H9 (cell line): ENCODE measurements at regions not wholly inside any gene's neighbourhood (a gene's known extent, or its start where the extent isn't known, plus 50 kb on each side); places are given as distances from the start of the nearest gene placed in this dataset.

ENCODE experiments used
- DNase-seq: peaks from one replicate; pipeline ENCODE4 v3.0.0-alpha.2; 2017
- H2AFZ ChIP-seq: one replicate; pipeline ENCODE4 v1.6.1; 2013; ENCODE audit warnings: mild to moderate bottlenecking, low read length, control low read depth, moderate library complexity
- H2AK5ac ChIP-seq: 2 replicates; pipeline ENCODE4 v1.6.1; 2013; ENCODE audit warnings: low read length, control low read depth, mixed read lengths; ENCODE audit not compliant: insufficient read length
- H2BK120ac ChIP-seq: one replicate; pipeline ENCODE4 v1.6.1; 2013; ENCODE audit warnings: low read depth, mild to moderate bottlenecking, low read length, control low read depth, inconsistent platforms; ENCODE audit not compliant: poor library complexity, severe bottlenecking
- H2BK12ac ChIP-seq: 2 replicates; pipeline ENCODE4 v1.6.1; 2013; ENCODE audit warnings: low read length, control low read depth, mixed read lengths, low read depth; ENCODE audit not compliant: insufficient read length
- H2BK15ac ChIP-seq: 2 replicates; pipeline ENCODE4 v1.6.1; 2013; ENCODE audit warnings: low read depth, low read length, control low read depth
- H2BK20ac ChIP-seq: one replicate; pipeline ENCODE4 v1.6.1; 2013; ENCODE audit warnings: low read depth, mild to moderate bottlenecking, low read length, control low read depth, inconsistent platforms; ENCODE audit not compliant: poor library complexity, severe bottlenecking
- H2BK5ac ChIP-seq: 2 replicates; pipeline ENCODE4 v1.6.1; 2013; ENCODE audit warnings: low read length, control low read depth, mixed read lengths; ENCODE audit not compliant: insufficient read length
- H3K14ac ChIP-seq: 2 replicates; pipeline ENCODE4 v1.6.1; 2013; ENCODE audit warnings: low read length, control low read depth; ENCODE audit not compliant: insufficient read depth
- H3K18ac ChIP-seq: 2 replicates; pipeline ENCODE4 v1.6.1; 2013; ENCODE audit warnings: low read depth, mild to moderate bottlenecking, mixed read lengths, low read length, control low read depth; ENCODE audit not compliant: insufficient read length
- H3K23ac ChIP-seq: 2 replicates; pipeline ENCODE4 v1.6.1; 2013; ENCODE audit warnings: low read length, control low read depth, mixed read lengths, low read depth; ENCODE audit not compliant: insufficient read length
- H3K23me2 ChIP-seq: 2 replicates; pipeline ENCODE4 v1.6.1; 2013; ENCODE audit warnings: low read depth, mild to moderate bottlenecking, mixed read lengths, low read length, control low read depth; ENCODE audit not compliant: insufficient read length, poor library complexity, severe bottlenecking
- H3K27ac ChIP-seq: 2 replicates; pipeline ENCODE4 v1.5.1; 2013; ENCODE audit warnings: low read length, control low read depth, mixed read lengths, low read depth; ENCODE audit not compliant: insufficient read length
- H3K27me3 ChIP-seq: 2 replicates; pipeline ENCODE4 v1.6.1; 2013; ENCODE audit warnings: low read length, control low read depth, inconsistent platforms; ENCODE audit not compliant: insufficient read depth
- H3K4ac ChIP-seq: 2 replicates; pipeline ENCODE4 v1.6.1; 2013; ENCODE audit warnings: low read depth, mild to moderate bottlenecking, control low read depth, inconsistent platforms, low read length, moderate library complexity
- H3K4me1 ChIP-seq: 2 replicates; pipeline ENCODE4 v1.6.1; 2013; ENCODE audit warnings: low read length, control low read depth, inconsistent platforms; ENCODE audit not compliant: insufficient read depth
- H3K4me2 ChIP-seq: 2 replicates; pipeline ENCODE4 v1.6.1; 2013; ENCODE audit warnings: low read length, control low read depth, mixed read lengths; ENCODE audit not compliant: insufficient read length, insufficient read depth
- H3K56ac ChIP-seq: 2 replicates; pipeline ENCODE4 v1.6.1; 2013; ENCODE audit warnings: low read depth, mild to moderate bottlenecking, mixed read lengths, low read length, control low read depth; ENCODE audit not compliant: insufficient read length
- H3K79me1 ChIP-seq: 2 replicates; pipeline ENCODE4 v1.6.1; 2013; ENCODE audit warnings: low read depth, mild to moderate bottlenecking, moderate library complexity, low read length, control low read depth, inconsistent platforms; ENCODE audit not compliant: insufficient read depth, poor library complexity, severe bottlenecking
- H3K79me2 ChIP-seq: 2 replicates; pipeline ENCODE4 v1.6.1; 2013; ENCODE audit warnings: low read length, control low read depth, inconsistent platforms; ENCODE audit not compliant: insufficient read depth
- H3K9ac ChIP-seq: 2 replicates; pipeline ENCODE4 v1.6.1; 2013; ENCODE audit warnings: low read length, control low read depth, mixed read lengths; ENCODE audit not compliant: insufficient read length; ENCODE audit errors: extremely low read depth
- H3K9me3 ChIP-seq: one replicate; pipeline ENCODE4 v1.6.1; 2013; ENCODE audit warnings: low read depth, low read length, inconsistent platforms; ENCODE audit not compliant: control insufficient read depth
- H3T11ph ChIP-seq: one replicate; pipeline ENCODE4 v1.6.1; 2013; ENCODE audit warnings: mild to moderate bottlenecking, low read length, control low read depth, inconsistent platforms
- H4K20me1 ChIP-seq: one replicate; pipeline ENCODE4 v1.6.1; 2013; ENCODE audit not compliant: control insufficient read depth, insufficient read length, insufficient read depth
- H4K5ac ChIP-seq: 2 replicates; pipeline ENCODE4 v1.6.1; 2013; ENCODE audit warnings: low read depth, mild to moderate bottlenecking, mixed read lengths, low read length, control low read depth; ENCODE audit not compliant: insufficient read length
- H4K8ac ChIP-seq: replicated peaks from 2 replicates; pipeline ENCODE4 v1.6.1; 2013; ENCODE audit warnings: low read length, control low read depth, mixed read lengths, low read depth; ENCODE audit not compliant: insufficient read length
- H4K91ac ChIP-seq: 2 replicates; pipeline ENCODE4 v1.6.1; 2013; ENCODE audit warnings: low read depth, mild to moderate bottlenecking, moderate library complexity, mixed read lengths, low read length, control low read depth; ENCODE audit not compliant: insufficient read length
- H3K27ac Mint-ChIP-seq, 3 experiments: 2 replicates in 2 of 3; 3 replicates in 1 of 3; pipeline ENCODE4 v1.8.0; 2020 to 2021; ENCODE audit warnings: mixed read lengths in 3 of 3, mild to moderate bottlenecking in 1 of 3, moderate library complexity in 1 of 3
- H3K27me3 Mint-ChIP-seq: 2 replicates; pipeline ENCODE4 v1.8.0; 2021; ENCODE audit warnings: low read depth, mild to moderate bottlenecking, moderate library complexity, mixed read lengths
- H3K36me3 Mint-ChIP-seq, 3 experiments: 2 replicates in 2 of 3; 3 replicates in 1 of 3; pipeline ENCODE4 v1.8.0; 2020 to 2021; ENCODE audit warnings: low read depth in 3 of 3, mixed read lengths in 3 of 3; ENCODE audit not compliant: insufficient read depth in 1 of 3
- H3K4me1 Mint-ChIP-seq, 2 experiments: 2 replicates each; pipeline ENCODE4 v1.8.0; 2020; ENCODE audit warnings: mixed read lengths in 2 of 2
- H3K4me3 Mint-ChIP-seq, 2 experiments: 2 replicates in 1 of 2; 3 replicates in 1 of 2; pipeline ENCODE4 v1.8.0; 2020 to 2021; ENCODE audit warnings: mild to moderate bottlenecking in 2 of 2, mixed read lengths in 2 of 2, moderate library complexity in 1 of 2
- H3K9me3 Mint-ChIP-seq, 2 experiments: 2 replicates in 1 of 2; 3 replicates in 1 of 2; pipeline ENCODE4 v1.8.0; 2020; ENCODE audit warnings: mild to moderate bottlenecking in 2 of 2, mixed read lengths in 2 of 2, moderate library complexity in 1 of 2
- CTCF ChIP-seq: fragments of 200-600 bp; sonication (generic); conservative IDR thresholded peaks from 3 replicates; pipeline ENCODE4 v1.8.0; 2021; ENCODE audit warnings: antibody characterized with exemption, mild to moderate bottlenecking

- Histone ChIP-seq H2BK20ac (no peak overlapping the region), H3K9ac (no peak overlapping the region), H3K14ac (no peak overlapping the region), H2BK15ac (no peak overlapping the region), H3T11ph (no peak overlapping the region), H3K56ac (no peak overlapping the region), H3K18ac (no peak overlapping the region), H3K4me1 (no peaks in the 10 kb centered on the region), H3K27me3 (no peaks in the 10 kb centered on the region), H2BK5ac (no peak overlapping the region), H4K91ac (no peak overlapping the region), H2AK5ac (no peak overlapping the region), H3K27ac (no peak overlapping the region), H3K4me2 (no peak overlapping the region), H3K9me3 (no peaks in the 10 kb centered on the region), H4K20me1 (no peaks in the 10 kb centered on the region), H3K23me2 (no peaks in the 10 kb centered on the region), H2BK12ac (no peak overlapping the region), H2BK120ac (no peak overlapping the region), H4K5ac (no peak overlapping the region), H2AFZ (no peak overlapping the region), H3K4ac (no peak overlapping the region), H3K23ac (no peak overlapping the region), H4K8ac (no peak overlapping the region), H3K79me1 (no peaks in the 10 kb centered on the region), H3K79me2 (no peaks in the 10 kb centered on the region)
- no peak for DNase-seq
- Mint-ChIP-seq H3K36me3 (peaks cover 0 to 6% (median 0%) of the 10 kb centered on the region in 3 experiments; a peak in 1 of 7 replicates), H3K9me3 (peaks cover 4 to 9% of the 10 kb centered on the region in 2 experiments; a peak in 3 of 5 replicates), H3K27ac (no peak overlapping the region), H3K27me3 (no peaks in the 10 kb centered on the region), H3K4me1 (no peaks in the 10 kb centered on the region), H3K4me3 (no peak overlapping the region)
- TF ChIP-seq CTCF = no peak
These were observed 362.7 kb downstream of the CPS1 start for GRCh38 chr2:210919128-210919527.
